ENCODE measurements at regions not wholly inside any gene's neighbourhood (a gene's known extent, or its start where the extent isn't known, plus 50 kb on each side); places are given as distances from the start of the nearest gene placed in this dataset.
"Not testable (repeated sequence)": the region's sequence is repeated elsewhere in the genome, so short reads cannot be mapped to it uniquely, and the experiment has no call there.

DNA sequence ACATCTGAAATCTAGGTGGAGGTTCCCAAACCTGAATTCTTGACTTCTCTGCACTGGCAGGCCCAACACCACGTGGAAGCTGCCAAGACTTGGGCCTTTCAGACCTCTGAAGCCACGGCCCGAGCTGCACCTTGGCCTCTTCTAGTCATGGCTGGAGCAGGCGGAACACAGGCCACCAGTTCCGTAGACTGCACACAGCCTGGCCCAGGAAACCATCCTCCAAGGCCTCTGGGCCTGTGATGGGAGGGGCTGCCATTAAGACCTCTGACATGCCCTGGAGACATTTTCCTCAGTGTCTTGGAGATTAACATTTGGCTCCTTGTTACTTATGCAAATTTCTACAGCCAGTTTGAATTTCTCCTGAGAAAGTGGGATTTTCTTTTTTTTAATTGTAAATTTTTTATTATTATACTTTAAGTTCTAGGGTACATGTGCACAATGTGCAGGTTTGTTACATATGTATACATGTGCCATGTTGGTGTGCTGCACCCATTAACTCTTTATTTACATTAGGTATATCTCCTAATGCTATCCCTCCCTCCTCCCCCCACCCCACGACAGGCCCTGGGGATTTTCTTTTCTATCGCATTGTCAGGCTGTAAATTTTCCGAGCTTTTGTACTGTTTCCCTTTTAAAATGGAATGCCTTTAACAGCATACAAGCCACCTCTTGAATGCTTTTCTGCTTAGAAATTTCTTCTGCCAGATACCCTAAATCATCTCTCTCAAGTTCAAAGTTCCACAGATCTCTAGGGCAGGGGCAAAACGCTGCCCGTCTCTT is 492.9 kb upstream of the ARPP21 start:
- TF ChIP-seq POLR2A, CTCF (IDR thresholded peaks at IDR 0.05): not testable (repeated sequence)

Data from lower leg skin (tissue), 3 donors.